A549 (cell line): ENCODE measurements at regions not wholly inside any gene's neighbourhood (a gene's known extent, or its start where the extent isn't known, plus 50 kb on each side); places are given as distances from the start of the nearest gene placed in this dataset.

Source experiments
- CHD2 ChIP-seq: fragments of 150-350 bp; IDR thresholded peaks from 2 replicates; pipeline ENCODE4 v1.6.1; 2014; ENCODE audit warnings: low read length; ENCODE audit not compliant: partially characterized antibody
- HDAC2 ChIP-seq: fragments of 200-600 bp; sonication (generic); IDR thresholded peaks from 2 replicates; pipeline ENCODE4 v1.6.1; 2016
- POLR2A ChIP-seq: IDR thresholded peaks from 2 replicates; pipeline ENCODE4 v1.6.1; 2012; ENCODE audit warnings: mild to moderate bottlenecking, low read length
- RFX5 ChIP-seq: fragments of 450-650 bp; IDR thresholded peaks from 2 replicates; pipeline ENCODE4 v1.7.1; 2014; ENCODE audit warnings: antibody characterized with exemption, mild to moderate bottlenecking, moderate library complexity
- SREBF2 ChIP-seq: fragments of 450-650 bp; IDR thresholded peaks from 2 replicates; pipeline ENCODE4 v1.6.1; 2014; ENCODE audit warnings: mild to moderate bottlenecking, moderate library complexity
- TP53 ChIP-seq: fragments of 250-450 bp; sonication (Bioruptor Pico); IDR thresholded peaks from 2 replicates; pipeline ENCODE4 v1.5.0; 2021; ENCODE audit warnings: mild to moderate bottlenecking, moderate library complexity

DNA sequence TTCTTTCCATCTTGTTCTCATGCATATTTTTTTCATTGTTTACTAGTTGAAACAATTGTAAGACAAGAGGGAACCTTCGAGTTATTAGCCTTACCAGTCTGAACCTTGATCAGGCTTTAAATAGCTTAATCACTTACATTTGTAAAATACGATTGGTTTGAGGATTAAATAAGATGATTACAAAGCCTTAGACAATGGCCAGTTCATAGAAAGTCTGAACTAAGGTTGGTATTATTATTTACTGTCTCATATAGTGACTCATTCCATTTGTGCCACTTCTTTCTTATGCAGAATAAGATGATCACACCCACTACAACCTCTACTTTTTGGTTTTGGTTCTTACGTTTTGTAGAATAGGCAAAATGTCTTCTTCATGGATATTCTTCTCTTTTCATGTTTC is 94.1 kb downstream of the RPE65 start:
- TF ChIP-seq SREBF2: no peak
- TF ChIP-seq RFX5: no peak
- TF ChIP-seq HDAC2: no peak
- TF ChIP-seq TP53: no peak
- no peak for TF ChIP-seq POLR2A
- TF ChIP-seq CHD2: no peak
